Stimulated activated CD4-positive, alpha-beta T cell treated with anti-CD3 and anti-CD28 coated beads, Interleukin-15, amount 100 ng/mL, for 48 hours (primary cell): ENCODE measurements at regions not wholly inside any gene's neighbourhood (a gene's known extent, or its start where the extent isn't known, plus 50 kb on each side); places are given as distances from the start of the nearest gene placed in this dataset.
"Not testable (repeated sequence)": the region's sequence is repeated elsewhere in the genome, so short reads cannot be mapped to it uniquely, and the experiment has no call there.

ENCODE experiments used
- DNase-seq, 2 donors: peaks; one replicate each; pipeline ENCODE4 v3.0.0-alpha.2; 2020; ENCODE audit warnings: low read depth in 2 of 2

DNA sequence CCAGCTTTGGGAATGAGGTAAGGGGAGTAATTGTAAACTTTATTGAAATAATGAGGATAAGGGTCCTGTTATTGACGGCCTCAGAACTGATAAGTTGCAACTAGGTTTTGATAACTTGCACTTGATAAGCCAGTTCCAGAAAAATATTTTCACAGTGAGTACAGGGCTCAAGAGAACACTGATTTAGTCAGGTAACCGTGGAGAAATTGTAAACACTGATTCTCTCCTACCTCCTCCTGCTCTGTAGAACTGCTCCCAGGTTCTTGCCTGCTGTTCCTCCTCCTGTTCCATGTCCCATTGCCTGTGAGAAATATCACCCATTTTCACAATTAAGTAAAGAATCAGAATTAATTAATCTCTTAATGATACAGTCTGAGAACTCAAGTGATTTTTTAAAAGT is 55.0 kb upstream of the CXXC4 start:
- DNase-seq, result no peak

DNA sequence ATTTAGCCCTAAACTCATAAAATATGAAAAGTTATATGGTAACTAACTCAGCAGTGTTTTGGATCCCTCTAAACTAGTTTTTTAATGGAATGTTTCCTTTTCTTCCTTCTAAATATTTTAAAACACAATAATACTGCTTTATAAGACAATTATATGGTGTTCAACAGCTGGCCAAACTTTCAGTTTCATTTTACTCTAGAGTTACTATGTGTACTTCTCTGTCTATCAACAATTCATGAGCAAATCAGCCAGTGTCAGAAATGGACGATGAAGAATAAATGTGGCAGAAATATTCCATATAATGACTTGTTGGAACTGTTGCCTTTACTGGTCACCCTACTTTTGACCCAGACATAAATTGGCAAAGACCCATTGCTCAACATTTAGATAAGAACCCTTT is 64.8 kb upstream of the CXXC4 start:
- no peak for DNase-seq

DNA sequence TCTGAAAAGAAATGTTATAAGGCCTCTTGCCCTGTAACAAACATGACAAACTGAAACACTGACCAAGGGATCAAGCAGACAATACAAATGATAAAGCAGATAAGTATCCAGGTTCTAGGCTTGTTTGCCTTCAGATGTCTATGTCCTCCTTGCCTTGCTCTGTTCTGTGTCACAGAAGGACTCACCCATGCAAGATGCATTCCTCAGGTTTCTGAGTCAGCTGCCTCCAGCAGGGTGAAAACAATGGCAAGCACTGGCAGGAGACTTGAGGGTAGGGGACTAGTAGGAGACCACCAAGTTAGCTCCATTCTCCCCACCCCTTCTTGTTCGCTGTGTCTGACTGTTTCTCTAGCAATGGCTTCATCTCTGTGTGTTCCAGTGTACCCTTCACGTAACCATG is 76.6 kb upstream of the CXXC4 start:
- no peak for DNase-seq

DNA sequence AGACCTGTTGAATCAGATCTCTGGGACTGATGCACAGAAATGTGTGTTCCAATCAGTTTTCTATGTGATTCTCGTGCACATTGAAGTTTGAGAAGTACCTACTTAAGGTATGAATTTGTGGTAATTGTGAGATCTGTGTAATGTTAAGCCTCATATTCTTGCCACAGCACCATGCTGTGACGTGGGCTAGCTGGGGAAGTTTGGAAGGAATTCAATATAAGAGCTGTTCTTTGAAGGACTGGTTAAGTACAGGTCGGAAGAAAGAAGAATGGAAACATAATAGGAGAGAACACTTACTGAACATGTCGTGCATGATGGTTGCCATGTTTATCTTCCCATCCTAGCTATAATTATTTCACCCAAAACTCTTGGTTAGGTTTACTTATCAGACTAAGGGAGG is 79.7 kb upstream of the CXXC4 start:
- DNase-seq, result no peak

DNA sequence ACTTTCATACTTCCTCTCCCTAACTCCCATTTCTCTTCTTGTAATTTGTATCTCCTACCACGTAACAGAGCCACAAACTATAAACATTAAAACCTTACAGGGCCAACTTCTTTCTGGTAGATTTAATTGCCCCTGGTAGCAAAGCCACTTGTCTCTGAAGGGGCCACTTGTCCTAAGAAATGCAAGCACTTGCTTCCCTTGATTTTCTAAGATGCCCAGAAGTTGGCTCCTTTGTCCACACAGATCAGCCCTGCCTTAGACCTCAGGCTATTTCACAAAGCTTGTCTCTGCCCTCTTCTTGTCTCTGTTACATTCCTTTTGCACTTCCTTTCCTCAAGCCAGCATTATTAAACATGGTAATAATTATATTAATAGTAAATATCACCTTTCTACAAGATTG is 80.6 kb upstream of the CXXC4 start:
- no peak for DNase-seq

DNA sequence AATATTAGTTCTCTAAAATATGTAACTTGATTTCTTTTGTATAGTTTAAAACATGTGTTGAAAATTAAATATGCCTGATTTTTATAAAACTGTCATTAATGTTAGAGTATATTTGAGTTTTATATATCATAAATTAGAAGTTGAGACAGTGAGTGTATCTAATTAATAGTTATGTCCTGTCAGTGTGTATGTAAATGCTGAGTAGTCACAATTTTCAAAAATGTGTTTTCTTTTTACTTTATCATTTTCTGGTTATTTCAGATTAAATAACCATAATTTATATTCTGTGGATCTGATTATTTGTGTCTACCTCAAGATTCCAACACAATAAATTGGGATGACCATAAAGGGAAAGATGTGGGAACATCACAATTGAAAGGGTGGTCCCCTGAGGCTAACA is 82.7 kb upstream of the CXXC4 start:
- no peak for DNase-seq

DNA sequence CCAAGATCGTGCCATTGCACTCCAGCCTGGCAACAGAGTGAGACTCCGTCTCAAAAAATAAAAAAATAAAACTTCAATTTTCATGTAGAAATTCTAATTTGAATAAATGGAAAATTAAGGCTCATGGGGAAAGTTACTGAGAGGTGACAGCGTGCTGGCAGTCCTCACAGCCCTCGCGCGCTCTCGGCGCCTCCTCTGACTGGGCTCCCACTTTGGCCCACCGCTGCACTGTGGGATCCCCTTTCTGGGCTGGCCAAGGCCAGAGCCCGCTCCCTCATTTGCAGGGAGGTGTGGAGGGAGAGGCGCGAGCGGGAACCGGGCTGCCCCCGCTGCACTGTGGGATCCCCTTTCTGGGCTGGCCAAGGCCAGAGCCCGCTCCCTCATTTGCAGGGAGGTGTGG is 86.8 kb upstream of the CXXC4 start:
- not testable (repeated sequence) for DNase-seq

DNA sequence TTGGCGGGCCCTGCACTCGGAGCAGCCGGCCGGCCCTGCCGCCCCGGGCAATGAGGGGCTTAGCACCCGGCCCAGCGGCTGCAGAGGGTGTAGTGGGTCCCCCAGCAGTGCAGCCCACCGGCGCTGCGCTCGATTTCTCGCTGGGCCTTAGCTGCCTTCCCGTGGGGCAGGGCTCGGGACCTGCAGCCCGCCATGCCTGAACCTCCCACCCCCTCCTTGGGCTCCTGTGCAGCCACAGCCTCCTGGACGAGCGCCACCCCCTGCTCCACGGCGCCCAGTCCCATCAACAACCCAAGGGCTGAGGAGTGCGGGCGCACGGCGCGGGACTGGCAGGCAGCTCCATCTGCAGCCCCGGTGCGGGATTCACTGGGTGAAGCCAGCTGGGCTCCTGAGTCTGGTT is 87.4 kb upstream of the CXXC4 start:
- DNase-seq, result not testable (repeated sequence)

DNA sequence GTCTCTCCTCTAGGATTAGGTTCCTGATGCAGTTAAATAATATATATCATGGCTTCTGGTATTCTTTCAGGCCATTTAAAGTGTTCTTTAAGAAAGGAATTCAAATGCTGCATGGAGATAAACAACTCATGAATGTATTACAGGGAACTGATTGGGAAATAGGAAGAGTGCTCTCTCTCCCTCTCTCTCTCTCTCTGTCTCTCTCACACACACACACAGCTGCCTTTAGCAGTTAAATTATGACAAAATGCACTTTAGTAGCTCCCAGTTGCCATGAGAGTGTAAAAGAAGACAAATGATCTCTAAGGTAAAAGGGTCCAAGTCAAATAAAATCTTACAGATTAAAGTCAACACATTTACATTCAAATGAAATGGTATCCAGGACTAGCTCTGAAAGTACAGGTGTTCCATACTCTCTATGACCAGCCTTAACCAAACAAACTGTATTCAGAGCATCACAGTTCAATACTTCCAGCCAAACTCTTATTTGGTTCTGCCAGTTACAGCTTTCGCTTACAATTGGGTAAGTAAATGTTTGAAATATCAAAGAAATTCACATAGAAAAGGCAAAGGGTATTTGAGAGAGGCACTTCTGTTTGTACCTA is 94.7 kb upstream of the CXXC4 start:
- DNase-seq, result no peak

DNA sequence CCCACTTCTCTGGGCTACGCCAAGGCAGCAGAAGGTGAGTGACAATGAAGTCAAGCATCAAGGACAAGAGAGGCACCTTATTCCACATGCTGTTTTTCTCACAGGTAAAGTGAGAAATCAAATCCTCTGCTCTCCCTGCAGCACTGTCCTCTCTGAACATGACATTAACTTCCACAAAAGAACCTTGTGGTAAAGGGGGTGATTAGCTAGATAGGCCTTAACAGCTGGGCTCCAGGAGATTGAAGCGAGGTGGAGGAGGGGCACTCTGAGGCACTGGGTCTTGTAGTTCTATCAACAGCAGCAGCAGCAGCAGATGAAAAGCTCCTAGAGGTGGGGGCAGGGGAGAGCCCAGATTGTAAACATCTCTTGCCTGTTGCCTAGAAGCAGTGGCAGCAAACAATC is 96.8 kb upstream of the CXXC4 start:
- DNase-seq, result no peak

DNA sequence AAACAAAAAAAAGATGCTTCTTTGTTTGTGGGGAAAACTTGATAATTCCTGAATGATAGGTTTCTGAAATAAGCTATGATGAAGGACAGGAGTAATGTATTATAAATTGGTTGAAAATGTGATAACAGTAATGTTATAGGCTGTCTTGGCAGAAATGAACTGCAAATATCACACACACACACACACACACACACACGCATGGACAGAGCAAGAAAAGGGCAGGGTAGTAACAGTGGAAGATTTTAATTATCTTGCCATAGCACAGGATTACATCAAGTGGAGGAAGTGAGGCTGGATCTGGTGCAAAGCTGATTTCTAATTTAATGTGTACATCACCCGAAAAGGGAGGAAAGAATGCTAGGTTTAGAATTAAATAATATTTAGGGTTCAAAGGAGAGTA is 97.5 kb upstream of the CXXC4 start:
- no peak for DNase-seq

DNA sequence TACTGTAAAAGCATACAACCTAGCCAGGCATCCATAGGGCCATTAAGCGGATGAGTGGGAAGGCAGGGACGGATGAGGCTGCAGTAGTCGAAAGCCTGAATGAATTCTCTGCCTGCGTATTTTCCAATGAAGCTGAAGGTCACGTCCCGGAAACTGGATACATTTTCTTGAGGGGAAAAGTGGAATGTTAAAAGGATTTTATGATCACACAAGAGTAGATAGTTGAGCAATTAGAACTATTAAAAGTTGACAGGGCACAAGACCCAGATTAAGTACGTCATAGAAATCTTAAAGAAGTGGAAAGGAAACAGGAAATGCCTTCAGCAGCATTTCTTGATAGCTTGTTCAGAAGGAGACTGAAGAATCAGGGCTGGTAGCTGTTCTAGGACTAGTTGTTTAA is 98.3 kb upstream of the CXXC4 start:
- DNase-seq, result no peak

DNA sequence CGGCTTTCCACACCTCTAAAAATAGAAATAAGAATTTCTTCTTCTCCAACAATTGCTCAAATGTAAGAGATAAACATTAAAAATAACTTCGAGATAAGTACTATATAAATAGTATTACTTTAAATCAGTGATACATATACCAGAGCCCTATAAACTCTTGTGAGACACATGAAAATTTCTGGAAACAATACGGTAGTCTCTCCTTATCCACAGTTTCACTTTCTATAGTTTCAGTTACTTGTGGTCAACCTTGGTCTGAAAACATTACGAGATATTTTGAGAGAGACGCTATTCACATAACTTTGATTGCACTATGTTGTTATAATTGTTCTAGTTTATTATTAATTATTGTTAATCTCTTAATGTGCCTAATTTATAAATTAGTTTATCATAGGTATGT is 101.5 kb upstream of the CXXC4 start:
- no peak for DNase-seq

DNA sequence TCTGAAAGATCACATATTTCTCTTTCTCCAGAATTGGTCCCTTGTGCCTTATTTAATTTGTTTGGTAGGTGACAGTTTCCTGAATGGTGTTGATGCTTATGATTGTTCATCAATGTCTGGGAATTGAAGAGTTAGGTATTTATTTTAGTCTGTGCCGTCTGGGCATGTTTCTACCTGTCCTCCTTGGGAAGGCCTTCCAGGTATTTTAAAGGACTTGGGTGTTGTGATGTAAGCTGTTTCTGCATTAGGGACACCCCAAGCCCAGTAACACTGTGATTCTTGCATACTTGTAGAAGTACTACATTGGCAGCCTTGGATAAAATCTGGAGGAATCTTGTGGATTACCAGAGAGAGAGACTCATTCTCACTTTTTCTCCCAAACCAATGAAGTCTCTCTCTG is 120.8 kb upstream of the CXXC4 start:
- DNase-seq, result no peak

DNA sequence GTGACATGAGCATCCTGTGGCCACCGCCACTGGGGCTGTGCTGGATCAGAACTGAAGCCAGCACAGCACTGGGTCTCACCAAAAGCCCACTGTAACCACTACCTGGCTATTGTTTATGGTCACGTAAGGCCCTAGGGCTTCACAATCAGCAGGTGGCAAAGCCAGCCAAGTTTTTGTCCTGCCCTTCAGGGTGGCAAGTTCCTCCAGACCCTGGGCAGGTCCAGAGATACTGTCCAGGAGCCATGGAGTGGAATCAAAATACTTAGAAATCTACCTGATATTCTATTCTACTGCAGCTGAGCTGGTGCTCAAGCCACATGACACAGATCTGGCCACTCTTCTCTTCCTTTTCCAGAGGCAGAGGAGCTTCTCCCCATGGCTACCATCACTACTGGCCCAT is 121.2 kb upstream of the CXXC4 start:
- DNase-seq, result no peak

DNA sequence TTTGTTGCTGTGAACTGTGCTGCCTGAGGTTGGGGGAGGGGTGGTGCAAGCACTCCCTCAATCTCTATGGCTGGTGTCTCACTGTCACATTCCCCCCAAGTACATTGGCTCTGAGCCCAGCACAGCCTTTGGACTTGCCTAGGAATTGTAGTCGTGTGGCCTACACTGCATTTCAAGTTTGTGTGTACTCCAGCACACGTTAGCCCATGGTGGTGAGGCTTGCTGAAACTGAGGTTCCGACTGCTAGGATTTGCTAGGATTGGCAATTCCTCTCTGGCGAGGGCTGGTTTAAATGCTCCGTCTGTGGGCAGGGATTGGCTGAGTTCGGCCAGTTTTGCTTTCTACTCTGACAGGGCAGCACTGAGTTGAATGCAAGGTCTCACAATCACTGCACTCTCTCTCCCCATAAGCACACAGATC is 121.7 kb upstream of the CXXC4 start:
- no peak for DNase-seq

DNA sequence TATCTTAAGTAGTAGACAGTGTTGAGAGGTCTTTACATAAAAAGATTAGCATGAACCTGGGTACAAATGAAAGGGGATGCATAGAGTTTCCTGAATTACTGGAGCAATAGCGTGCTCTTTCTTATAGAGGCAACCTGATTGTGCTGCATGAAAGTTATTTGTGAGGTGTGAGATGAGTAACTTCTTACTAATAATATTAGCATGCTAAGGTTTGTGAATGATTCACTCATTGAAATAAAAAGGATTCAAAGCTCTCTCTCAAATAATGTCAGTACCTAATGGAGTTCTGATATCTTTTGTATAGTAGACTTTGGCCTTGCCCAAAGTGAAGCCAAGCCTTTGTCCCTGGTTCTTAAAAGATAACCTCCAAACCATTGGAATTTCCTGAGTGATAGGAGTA is 131.0 kb upstream of the CXXC4 start:
- DNase-seq, result no peak

DNA sequence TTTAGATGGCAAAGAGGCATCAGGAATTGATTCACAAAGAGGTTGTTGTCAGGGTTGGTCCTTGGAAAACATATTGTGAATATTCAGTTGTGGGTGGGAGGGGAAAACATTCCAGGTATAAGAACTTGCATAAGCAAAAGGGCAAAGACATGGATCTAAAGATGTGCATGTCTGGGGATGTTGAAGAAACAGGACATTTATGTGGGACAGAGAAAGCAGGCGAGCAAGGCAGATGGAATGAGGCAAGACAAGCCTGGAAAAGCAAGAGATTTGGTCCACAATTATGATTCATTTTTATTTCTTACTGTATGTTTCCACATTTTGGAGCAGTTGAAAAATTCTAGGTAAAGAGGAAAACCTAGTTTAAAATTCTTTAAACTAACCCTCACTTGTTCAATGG is 134.9 kb upstream of the CXXC4 start:
- no peak for DNase-seq

DNA sequence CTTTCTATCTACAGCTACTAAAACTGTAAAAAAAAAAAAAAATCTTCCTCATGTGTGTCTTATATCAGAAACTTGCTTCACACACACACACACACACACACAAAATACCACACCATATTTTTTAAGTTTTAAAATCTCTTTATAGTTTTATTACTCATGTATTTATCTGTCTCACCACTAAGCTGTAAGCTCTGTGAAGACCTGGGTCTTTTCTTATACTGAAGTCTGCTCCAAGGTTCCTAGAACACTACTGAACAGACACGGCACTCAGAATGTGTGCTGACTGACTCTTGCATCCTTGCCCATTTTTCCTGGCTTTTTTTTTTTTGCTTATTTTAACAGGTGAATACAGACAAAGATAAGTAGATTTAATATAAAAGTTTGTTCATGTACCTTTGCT is 135.6 kb upstream of the CXXC4 start:
- DNase-seq, result no peak

DNA sequence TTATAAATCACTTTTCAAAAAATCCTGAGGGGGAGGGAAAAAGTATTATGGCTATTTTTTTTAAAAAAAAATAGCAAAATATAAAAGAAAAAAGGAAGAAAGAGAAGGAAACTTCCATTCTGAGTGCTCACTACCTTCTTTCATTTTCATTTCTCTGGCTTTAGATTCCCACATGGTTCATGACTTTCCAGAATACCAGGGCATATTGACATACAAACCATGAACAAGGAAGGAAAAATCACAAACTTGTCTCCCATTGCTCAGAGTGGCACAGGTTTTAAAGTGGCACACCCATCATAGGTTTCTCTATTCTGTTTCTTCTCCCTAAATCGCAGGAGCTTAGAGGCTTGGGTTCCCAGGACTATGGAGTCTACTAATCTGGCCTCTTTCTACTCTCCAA is 136.3 kb upstream of the CXXC4 start:
- DNase-seq, result no peak

DNA sequence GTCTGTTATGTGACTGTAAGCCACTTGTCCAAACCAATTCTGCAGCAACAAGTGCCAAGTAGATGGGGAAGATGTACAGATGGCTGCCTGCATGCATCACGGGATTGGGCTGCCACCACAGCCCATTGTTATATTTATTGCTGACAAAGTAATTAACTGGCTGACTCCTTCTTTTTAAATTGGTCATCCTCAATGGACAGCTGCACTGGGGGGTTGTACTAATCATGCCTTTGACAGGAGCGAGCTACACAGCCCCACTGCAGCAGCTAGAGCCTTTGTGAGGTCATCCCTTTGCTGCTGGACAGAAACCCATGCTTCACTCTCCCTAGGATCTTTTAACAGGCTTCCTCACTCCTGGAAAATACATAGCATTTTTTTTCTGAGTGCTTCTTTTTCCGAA is 146.7 kb upstream of the CXXC4 start:
- DNase-seq, result no peak

DNA sequence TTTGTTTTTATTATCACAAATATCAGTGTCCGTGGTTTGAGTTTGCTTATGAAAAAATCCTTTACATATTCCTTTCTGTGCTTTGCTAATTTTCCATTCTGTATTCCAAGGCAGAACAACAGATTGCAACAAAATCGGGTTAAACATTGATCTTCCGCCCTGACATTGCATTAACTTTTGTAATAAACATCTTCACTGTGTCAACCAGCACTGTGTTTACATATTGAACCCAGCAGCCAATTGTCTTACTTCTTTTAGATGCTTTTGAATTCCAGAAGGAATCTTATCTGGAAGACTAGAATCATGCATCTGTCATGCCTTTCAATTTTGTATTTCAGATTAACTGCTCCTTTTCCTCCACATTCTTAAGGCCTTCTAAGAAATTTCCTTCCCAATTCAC is 147.8 kb upstream of the CXXC4 start:
- no peak for DNase-seq

DNA sequence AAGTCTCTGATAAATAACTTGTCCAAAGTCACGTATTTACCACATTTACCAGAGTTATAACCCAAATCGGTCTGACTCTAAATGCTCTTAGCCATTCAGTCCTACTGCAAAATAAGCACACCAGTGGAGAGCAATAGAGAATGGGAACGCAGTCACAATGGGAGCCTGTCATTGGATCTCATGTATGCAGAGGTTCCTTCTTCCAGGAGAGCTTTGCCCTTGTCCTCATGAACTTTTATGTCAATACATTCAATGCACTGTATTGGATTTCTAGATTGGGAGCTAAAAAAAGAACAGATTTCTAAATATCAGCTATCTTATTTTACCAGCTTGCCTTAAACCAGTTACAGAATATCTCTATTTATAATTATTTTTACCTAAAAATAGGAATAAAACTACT is 149.1 kb upstream of the CXXC4 start:
- no peak for DNase-seq

DNA sequence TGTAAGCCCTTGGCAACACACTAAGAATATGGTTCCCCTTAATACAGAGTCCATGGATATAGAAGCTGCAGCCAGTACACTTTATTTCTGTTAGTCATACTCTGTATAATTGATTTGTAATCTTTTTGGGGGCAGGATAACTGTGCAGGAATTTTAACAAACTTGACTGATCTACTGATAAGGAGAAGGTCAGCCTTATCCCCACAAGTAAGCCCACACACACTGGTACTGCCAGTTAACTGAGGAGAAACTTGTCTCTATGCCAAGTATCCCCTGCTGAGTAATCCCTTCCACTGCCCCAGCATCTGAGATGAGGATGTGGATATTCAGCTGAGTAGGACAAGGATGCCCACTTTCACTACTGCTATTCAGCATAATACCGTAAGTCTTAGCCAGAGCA is 154.9 kb upstream of the CXXC4 start:
- DNase-seq, result no peak

DNA sequence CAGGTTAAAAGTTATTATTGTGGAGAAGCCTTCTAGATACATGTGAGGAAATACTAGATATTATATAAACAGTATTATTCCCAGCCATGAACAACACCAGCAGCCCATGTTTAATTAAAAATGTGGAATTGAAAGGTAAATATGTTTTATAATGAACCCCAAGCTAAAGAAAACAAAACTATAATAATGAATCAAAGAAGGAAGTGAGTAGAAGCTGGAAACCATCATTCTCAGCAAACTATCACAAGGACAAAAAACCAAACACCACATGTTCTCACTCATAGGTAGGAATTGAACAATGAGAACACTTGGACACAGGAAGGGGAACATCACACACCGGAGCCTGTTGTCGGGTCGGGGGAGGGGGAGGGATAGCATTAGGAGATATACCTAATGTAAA is 167.6 kb upstream of the CXXC4 start:
- not testable (repeated sequence) for DNase-seq
